ES-I3 (cell line): ENCODE measurements at regions not wholly inside any gene's neighbourhood (a gene's known extent, or its start where the extent isn't known, plus 50 kb on each side); places are given as distances from the start of the nearest gene placed in this dataset.
"Not testable (repeated sequence)": the region's sequence is repeated elsewhere in the genome, so short reads cannot be mapped to it uniquely, and the experiment has no call there.

ENCODE experiments used
- H3K36me3 ChIP-seq: 2 replicates; pipeline ENCODE4 v1.6.1; 2013; ENCODE audit warnings: mild to moderate bottlenecking, low read length, control low read depth, moderate library complexity; ENCODE audit not compliant: insufficient read depth
- H3K4me1 ChIP-seq: 2 replicates; pipeline ENCODE4 v1.6.1; 2013; ENCODE audit warnings: mild to moderate bottlenecking, control low read depth, low read length; ENCODE audit not compliant: insufficient read depth
- H3K9ac ChIP-seq: 2 replicates; pipeline ENCODE4 v1.6.1; 2013; ENCODE audit warnings: low read depth, mild to moderate bottlenecking, low read length, moderate library complexity
- H3K9me3 ChIP-seq: 2 replicates; pipeline ENCODE4 v1.6.1; 2013; ENCODE audit warnings: mild to moderate bottlenecking, low read length, moderate library complexity; ENCODE audit not compliant: control insufficient read depth, insufficient read depth

GRCh38 chr5:63101870-63102269 lies 523.3 kb downstream of the LRRC70 start:
- H3K4me1 ChIP-seq: no peaks in the 10 kb centered on the region
- no peak overlapping the region for H3K9ac ChIP-seq
- no peaks in the 10 kb centered on the region for H3K9me3 ChIP-seq
- no peaks in the 10 kb centered on the region for H3K36me3 ChIP-seq

DNA sequence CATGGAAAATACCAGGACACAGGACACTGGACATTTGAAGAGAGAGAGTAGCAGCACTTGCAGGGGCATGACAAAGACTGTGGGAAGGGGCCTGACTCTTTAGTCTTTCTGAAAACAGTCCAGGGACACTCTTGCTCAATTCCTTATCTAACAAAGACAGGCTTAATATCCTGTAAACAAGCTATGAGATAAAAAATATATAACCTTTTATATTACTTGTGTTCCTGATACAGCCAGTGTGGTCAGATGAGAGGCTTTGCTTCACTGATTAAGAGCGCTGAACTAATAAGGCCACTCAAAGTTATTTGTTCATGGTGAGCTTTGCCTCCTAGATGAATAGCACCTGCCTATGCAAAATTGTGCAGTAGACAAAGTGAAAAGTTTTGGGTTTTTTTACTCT lies 518.7 kb downstream of the LRRC70 start:
- Histone ChIP-seq H3K9ac (no peak overlapping the region), H3K9me3 (no peaks in the 10 kb centered on the region), H3K4me1 (no peaks in the 10 kb centered on the region), H3K36me3 (no peaks in the 10 kb centered on the region)

- no peak overlapping the region for H3K9ac ChIP-seq
Observed at GRCh38 chr5:63094730-63095129, 516.1 kb downstream of the LRRC70 start.

DNA sequence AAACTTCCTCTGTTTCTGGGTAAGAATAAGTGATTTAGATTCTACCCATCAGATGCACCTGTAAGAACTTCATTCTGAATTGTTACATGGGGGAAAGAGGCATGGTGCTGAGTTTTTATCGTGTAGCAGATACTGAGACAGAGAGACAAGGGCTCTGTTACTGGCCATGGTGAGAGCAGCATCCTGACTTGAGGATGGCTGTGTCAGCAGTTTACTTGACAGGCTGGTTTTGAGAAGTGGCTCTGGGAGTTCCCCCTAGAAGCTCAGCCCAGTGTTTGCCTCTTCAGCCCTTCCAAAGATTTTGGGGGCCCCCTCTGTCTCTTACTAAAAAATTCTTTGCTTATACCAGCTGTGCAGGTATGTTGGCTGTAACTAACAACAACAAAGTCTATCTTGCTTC lies 510.5 kb downstream of the LRRC70 start:
- Histone ChIP-seq H3K4me1 (no peaks in the 10 kb centered on the region), H3K9me3 (no peaks in the 10 kb centered on the region), H3K9ac (no peak overlapping the region), H3K36me3 (no peaks in the 10 kb centered on the region)

More at GRCh38 chr5:63094730-63095129, 516.1 kb downstream of the LRRC70 start:
- no peaks in the 10 kb centered on the region for H3K4me1 ChIP-seq
- no peaks in the 10 kb centered on the region for H3K36me3 ChIP-seq
- H3K9me3 ChIP-seq: no peaks in the 10 kb centered on the region

GRCh38 chr5:63085561-63085960 lies 506.9 kb downstream of the LRRC70 start:
- H3K9me3 ChIP-seq: no peaks in the 10 kb centered on the region
- H3K9ac ChIP-seq: no peak overlapping the region
- H3K4me1 ChIP-seq: no peaks in the 10 kb centered on the region
- no peaks in the 10 kb centered on the region for H3K36me3 ChIP-seq

DNA sequence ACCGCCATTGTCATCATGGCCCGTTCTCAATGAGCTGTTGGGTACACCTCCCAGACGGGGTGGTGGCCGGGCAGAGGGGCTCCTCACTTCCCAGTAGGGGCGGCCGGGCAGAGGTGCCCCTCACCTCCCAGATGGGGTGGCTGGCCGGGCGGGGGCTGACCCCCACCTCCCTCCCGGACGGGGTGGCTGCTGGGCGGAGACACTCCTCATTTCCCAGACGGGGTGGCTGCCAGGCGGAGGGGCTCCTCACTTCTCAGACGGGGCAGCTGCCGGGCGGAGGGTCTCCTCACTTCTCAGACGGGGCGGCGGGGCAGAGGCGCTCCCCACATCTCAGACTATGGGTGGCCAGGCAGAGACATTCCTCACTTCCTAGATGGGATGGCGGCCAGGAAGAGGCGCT lies 505.1 kb downstream of the LRRC70 start:
- not testable (repeated sequence) for H3K4me1 ChIP-seq, H3K9ac ChIP-seq, H3K36me3 ChIP-seq, H3K9me3 ChIP-seq

GRCh38 chr5:63081402-63081801 lies 502.8 kb downstream of the LRRC70 start:
- Histone ChIP-seq H3K9me3 (no peaks in the 10 kb centered on the region), H3K36me3 (no peaks in the 10 kb centered on the region), H3K4me1 (no peaks in the 10 kb centered on the region), H3K9ac (no peak overlapping the region)

GRCh38 chr5:63070001-63070400 lies 491.4 kb downstream of the LRRC70 start:
- Histone ChIP-seq H3K9ac (no peak overlapping the region), H3K4me1 (0 out of 2 replicates have a peak, but pooled peaks cover 3% of the 10 kb centered on the region), H3K9me3 (no peaks in the 10 kb centered on the region), H3K36me3 (no peaks in the 10 kb centered on the region)

DNA sequence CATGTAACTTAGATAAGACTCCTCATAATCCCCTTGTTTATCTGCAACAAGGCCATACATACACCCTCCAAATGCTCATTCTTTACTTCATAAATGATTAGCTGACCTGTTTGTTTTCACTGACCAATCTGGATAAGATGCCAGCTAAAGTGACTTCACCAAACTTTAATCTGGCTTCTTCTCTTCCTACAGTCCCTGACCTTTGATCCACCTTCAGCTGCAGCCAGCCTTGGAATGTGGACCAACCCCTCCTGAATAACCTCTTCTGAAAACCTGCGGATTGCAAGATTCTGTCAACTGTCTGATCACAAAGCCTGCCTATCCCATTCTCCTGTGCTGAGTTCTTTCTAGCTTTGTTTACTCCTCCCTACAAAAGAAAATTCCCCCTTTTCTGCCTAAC lies 476.8 kb downstream of the LRRC70 start:
- Histone ChIP-seq H3K9me3 (no peaks in the 10 kb centered on the region), H3K9ac (no peak overlapping the region), H3K4me1 (no peaks in the 10 kb centered on the region), H3K36me3 (no peaks in the 10 kb centered on the region)

GRCh38 chr5:63053019-63053638 lies 474.5 kb downstream of the LRRC70 start:
- Histone ChIP-seq H3K9ac (no peak overlapping the region), H3K4me1 (no peaks in the 10 kb centered on the region), H3K36me3 (no peaks in the 10 kb centered on the region), H3K9me3 (no peaks in the 10 kb centered on the region)

DNA sequence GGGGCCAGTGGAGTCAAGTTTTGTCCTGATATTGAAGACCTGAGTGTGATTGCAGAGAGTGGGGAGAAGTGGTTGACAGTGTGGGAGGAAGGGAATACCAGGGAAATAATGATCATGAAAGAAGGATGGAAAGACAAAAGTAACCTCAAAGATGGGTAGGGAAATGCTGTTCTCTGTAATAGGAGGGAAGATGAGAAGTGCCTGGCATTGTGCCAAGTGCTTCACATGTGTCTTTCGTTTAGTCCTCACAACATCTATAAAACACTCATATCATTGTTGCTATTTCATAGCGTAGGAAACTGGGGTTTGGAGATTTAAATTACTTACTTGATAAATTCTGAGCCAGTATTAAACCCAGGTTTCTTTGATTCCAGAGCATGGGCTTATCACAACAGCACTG lies 472.3 kb downstream of the LRRC70 start:
- no peaks in the 10 kb centered on the region for H3K36me3 ChIP-seq
- H3K9ac ChIP-seq: no peak overlapping the region
- no peaks in the 10 kb centered on the region for H3K4me1 ChIP-seq
- H3K9me3 ChIP-seq: no peaks in the 10 kb centered on the region

DNA sequence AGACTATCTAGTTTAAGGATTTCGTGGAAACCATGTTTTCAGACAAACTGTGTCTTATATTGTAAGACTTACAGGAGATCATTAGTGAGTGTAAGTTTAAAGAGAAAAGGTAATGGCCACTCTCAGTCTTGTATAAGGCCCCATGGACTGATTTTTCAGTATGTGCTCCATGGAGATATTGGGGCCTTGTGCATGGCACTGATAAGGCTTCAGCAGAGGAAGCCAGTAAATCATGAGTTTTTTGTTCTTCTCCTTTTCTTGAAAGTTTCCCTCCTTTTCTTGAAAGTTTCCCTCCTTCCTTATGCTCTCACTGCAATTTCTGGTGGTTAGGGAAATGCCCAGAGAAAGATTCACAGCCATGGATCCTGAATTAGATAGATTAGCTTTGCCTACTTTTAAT lies 471.3 kb downstream of the LRRC70 start:
- Histone ChIP-seq H3K36me3 (no peaks in the 10 kb centered on the region), H3K9me3 (no peaks in the 10 kb centered on the region), H3K9ac (no peak overlapping the region), H3K4me1 (no peaks in the 10 kb centered on the region)

DNA sequence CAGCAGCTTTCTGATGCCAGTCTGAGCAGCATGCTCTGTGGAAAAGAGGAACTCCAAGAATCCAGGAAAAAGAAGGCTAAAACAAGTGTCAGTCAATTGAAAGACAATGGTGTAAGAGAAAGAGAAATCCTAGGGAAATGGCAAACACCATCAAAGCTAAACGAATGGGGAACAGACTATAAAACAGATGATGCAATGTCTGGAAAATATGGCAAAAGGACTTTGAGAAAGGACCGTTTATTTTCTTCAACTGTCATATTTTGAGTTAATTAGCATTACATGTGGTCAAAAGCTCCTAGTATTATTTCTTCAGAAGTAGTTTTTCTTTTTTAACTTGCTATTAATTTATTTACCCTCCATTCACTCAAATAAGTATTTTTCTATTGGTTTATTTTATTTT lies 465.2 kb downstream of the LRRC70 start:
- no peaks in the 10 kb centered on the region for H3K9me3 ChIP-seq
- H3K9ac ChIP-seq: no peak overlapping the region
- no peaks in the 10 kb centered on the region for H3K36me3 ChIP-seq
- no peaks in the 10 kb centered on the region for H3K4me1 ChIP-seq

DNA sequence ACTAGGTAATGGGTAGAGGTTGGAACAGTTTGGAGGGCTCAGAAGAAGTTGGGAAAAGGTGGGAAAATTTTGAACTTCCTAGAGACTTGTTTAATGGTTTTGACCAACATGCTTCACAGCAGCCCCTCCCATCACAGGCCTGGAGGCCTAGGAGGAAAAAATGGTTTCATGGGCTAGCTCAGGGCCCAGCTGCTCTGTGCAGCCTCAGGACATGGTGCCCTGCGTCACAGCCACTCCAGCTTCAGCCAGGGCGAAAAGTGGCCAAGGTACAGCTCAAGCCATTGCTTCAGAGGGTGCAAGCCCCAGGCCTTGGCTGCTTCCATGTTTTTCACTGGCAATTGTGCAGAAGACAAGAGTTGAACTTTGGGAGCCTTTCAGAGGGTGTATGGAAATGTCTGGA lies 453.7 kb downstream of the LRRC70 start:
- Histone ChIP-seq H3K9me3 (peaks cover 11% of the 10 kb centered on the region), H3K4me1 (no peaks in the 10 kb centered on the region), H3K9ac (no peak overlapping the region), H3K36me3 (no peaks in the 10 kb centered on the region)

- H3K9ac ChIP-seq: no peak overlapping the region
- H3K9me3 ChIP-seq: peaks cover 5% of the 10 kb centered on the region
- H3K4me1 ChIP-seq: no peaks in the 10 kb centered on the region
- no peaks in the 10 kb centered on the region for H3K36me3 ChIP-seq
Observed at GRCh38 chr5:63029891-63030290, 451.3 kb downstream of the LRRC70 start.

GRCh38 chr5:63025679-63026078 lies 447.1 kb downstream of the LRRC70 start:
- Histone ChIP-seq H3K9ac (no peak overlapping the region), H3K36me3 (no peaks in the 10 kb centered on the region), H3K4me1 (no peaks in the 10 kb centered on the region), H3K9me3 (no peaks in the 10 kb centered on the region)
